K562 (cell line): ENCODE measurements at regions not wholly inside any gene's neighbourhood (a gene's known extent, or its start where the extent isn't known, plus 50 kb on each side); places are given as distances from the start of the nearest gene placed in this dataset. TPM values are rescaled to one million over a fixed set of nuclear protein-coding genes. Genes with fewer than 3 reads are reported as not detected.

Experiments used
- ATAC-seq: fragments of 200-7000 bp; cut with Tn5 transposase; 3 replicates; pipeline ENCODE4 v1.9.1; 2020; ENCODE audit warnings: moderate library complexity
- BruUV-seq: library from RNA; stranded (reverse); fragments of 400-500 nt; replicated peaks from 2 replicates; lab custom pipeline; 2021; lab: Mats Ljungman, UMichigan
- CTCF ChIA-PET: fragments of 300-600 bp; formaldehyde crosslinking; extraction: SDS; loops from one replicate; lab custom pipeline; 2021; ENCODE audit warnings: low intra/inter-chr PET ratio; lab: Yijun Ruan, JAX
- POLR2A ChIA-PET: fragments of 300-600, 350-650 bp; sonication (Branson Sonifier 250); formaldehyde crosslinking; extraction: SDS; loops from one replicate; lab custom pipeline; 2021; ENCODE audit warnings: antibody characterized with exemption, inconsistent platforms; lab: Yijun Ruan, JAX
- DNase-seq, 4 experiments: peaks; one replicate each; pipeline versions ENCODE4 v3.0.0 to v3.0.0-alpha.2; 2011 to 2018; ENCODE audit warnings: low spot score in 3 of 4, mixed read lengths in 3 of 4; ENCODE audit errors: extremely low read depth in 1 of 4
- FAIRE-seq: peaks from 2 replicates; lab custom pipeline; 2011; peaks lifted over from hg19 to GRCh38; lab: Jason Lieb, UNC
- H2AFZ ChIP-seq: 2 replicates; pipeline ENCODE4 v1.6.0; 2011; ENCODE audit warnings: low read depth, low read length, control low read depth, inconsistent platforms
- H3K27ac ChIP-seq: fragments of 200-600 bp; 3 replicates; pipeline ENCODE4 v1.8.0; 2011; ENCODE audit warnings: low read depth, mild to moderate bottlenecking, control low read depth, inconsistent platforms, low read length, moderate library complexity, mixed read lengths; ENCODE audit errors: extremely low read depth
- H3K27me3 ChIP-seq, 2 experiments: fragments of 300-600 bp in 1 of 2; 2 replicates in 1 of 2; 3 replicates in 1 of 2; pipeline versions ENCODE4 v1.6.0 to v1.8.0; 2011; ENCODE audit warnings: inconsistent platforms in 2 of 2, low read length in 2 of 2, mild to moderate bottlenecking in 1 of 2, mixed read lengths in 1 of 2, moderate library complexity in 1 of 2; ENCODE audit not compliant: control insufficient read depth in 2 of 2, insufficient read depth in 2 of 2
- H3K36me3 ChIP-seq: fragments of 300-600 bp; 3 replicates; pipeline ENCODE4 v1.8.0; 2011; ENCODE audit warnings: mild to moderate bottlenecking, low read length, inconsistent platforms; ENCODE audit not compliant: control insufficient read depth, insufficient read depth
- H3K4me1 ChIP-seq, 2 experiments: fragments of 200-600 bp in 1 of 2; replicated peaks in 1 of 2; 2 replicates in 1 of 2; 3 replicates in 1 of 2; pipeline versions ENCODE4 v1.5.1 to v1.8.0; 2011; ENCODE audit warnings: inconsistent platforms in 2 of 2, low read length in 2 of 2, mild to moderate bottlenecking in 1 of 2, mixed read lengths in 1 of 2, moderate library complexity in 1 of 2; ENCODE audit not compliant: control insufficient read depth in 2 of 2, insufficient read depth in 2 of 2
- H3K4me2 ChIP-seq: 2 replicates; pipeline ENCODE4 v1.6.1; 2011; ENCODE audit warnings: low read length, control low read depth, inconsistent platforms, mixed read lengths; ENCODE audit not compliant: insufficient read depth
- H3K4me3 ChIP-seq: fragments of 200-600 bp; sonication (generic), shearing (Covaris generic); 2 replicates; pipeline ENCODE4 v1.5.1; 2016; ENCODE audit warnings: control low read depth, inconsistent platforms
- H3K79me2 ChIP-seq: fragments of 200-600 bp; 3 replicates; pipeline ENCODE4 v1.8.0; 2011; ENCODE audit warnings: low read length, inconsistent platforms; ENCODE audit not compliant: control insufficient read depth, insufficient read depth
- H3K9ac ChIP-seq, 2 experiments: 2 replicates each; pipeline versions ENCODE4 v1.6.0 to v1.6.1; 2011; ENCODE audit warnings: low read depth in 2 of 2, low read length in 2 of 2, control low read depth in 1 of 2, inconsistent platforms in 1 of 2, mild to moderate bottlenecking in 1 of 2, mixed read lengths in 1 of 2; ENCODE audit not compliant: insufficient read depth in 1 of 2
- H3K9me1 ChIP-seq: one replicate; pipeline ENCODE4 v1.6.0; 2011; ENCODE audit warnings: inconsistent platforms, mild to moderate bottlenecking, low read length, moderate library complexity; ENCODE audit not compliant: control insufficient read depth, insufficient read depth
- H3K9me3 ChIP-seq: replicated peaks from 2 replicates; pipeline ENCODE4 v1.5.1; 2011; ENCODE audit warnings: low read depth, low read length, inconsistent platforms; ENCODE audit not compliant: control insufficient read depth, insufficient read depth
- H4K20me1 ChIP-seq: replicated peaks from 2 replicates; pipeline ENCODE4 v1.6.1; 2011; ENCODE audit warnings: low read length, inconsistent platforms, mixed read lengths; ENCODE audit not compliant: control insufficient read depth, insufficient read depth
- GTF2E2 ChIP-seq: fragments of 200-800 bp; sonication (Bioruptor generic); IDR thresholded peaks from 2 replicates; pipeline ENCODE4 v1.6.1; 2016; ENCODE audit warnings: missing genetic modification characterization, missing compliant biosample characterization
- TAF1 ChIP-seq: IDR thresholded peaks from 2 replicates; pipeline ENCODE4 v1.6.1; 2011; ENCODE audit warnings: mild to moderate bottlenecking, low read length, moderate library complexity; ENCODE audit not compliant: insufficient read depth, control insufficient read depth, severe bottlenecking; ENCODE audit errors: extremely low read depth
- USF2 ChIP-seq: sonication (generic); formaldehyde crosslinking; IDR thresholded peaks from 2 replicates; pipeline ENCODE4 v1.5.0; 2020; ENCODE audit warnings: missing genetic modification reagents
- WGBS: fragments of 100-300 bp; shearing (Covaris generic); methylation state at CpG from one replicate; pipeline ENCODE4 v1.1.6; 2016; ENCODE audit warnings: low coverage, mixed read lengths; ENCODE audit not compliant: insufficient coverage; ENCODE audit errors: missing lambda C conversion rate; 5-methylcytosine and 5-hydroxymethylcytosine counted together
- in situ Hi-C: fragments of 300-500 bp; cut with MboI; formaldehyde crosslinking; loops from 4 replicates; pipeline ENCODE4 v1.15.0; 2018; ENCODE audit warnings: inconsistent platforms, mixed read lengths
- intact Hi-C: fragments of 100-400 bp; cut with micrococcal nuclease; formaldehyde crosslinking; loops from 2 replicates; pipeline ENCODE4 v1.14.2; 2022
- microRNA counts: library from miRNA; unstranded; fragments of <30 nt; microRNA quantifications from one replicate; lab custom pipeline; 2016
- microRNA-seq: library from miRNA; unstranded; fragments of <30 nt; microRNA quantifications from one replicate; pipeline ENCODE4, GENCODE V29; 2018; ENCODE audit warnings: borderline microRNAs expressed
- small RNA-seq: library from RNA; depleted of rRNA; stranded (forward); fragments of <200 nt; gene quantifications from one replicate; pipeline ENCODE3, GENCODE V24; 2014

GRCh38 chr7:131276748-131277147 lies 50.9 kb upstream of the MKLN1 start:
- 0 out of 2 replicates have a peak, but pooled peaks have one; percentile 32 for TF ChIP-seq USF2 (CRISPR knock-in tag)
- no peak for TF ChIP-seq TAF1
- no peak for TF ChIP-seq GTF2E2
- H2AFZ ChIP-seq: no peak overlapping the region
- BruUV-seq: no TSS peak
- no peak overlapping the region for H3K9ac ChIP-seq
- ChIA-PET POLR2A (interaction anchor here (0.9 kb wide), 1 partner anchor 8 kb away, joined by 7 read pairs; no protein-coding TSS in a partner anchor), CTCF (no interaction called here)
- in situ Hi-C loops (no loop called here), intact Hi-C loops (no loop called here)
- H3K4me1 ChIP-seq: no peaks in the 10 kb centered on the region
- H3K9me3 ChIP-seq: no peaks in the 10 kb centered on the region
- no peaks in the 10 kb centered on the region for H4K20me1 ChIP-seq
- peak; percentile 25; the same call in 1 of the 3 replicates for ATAC-seq
- no peaks in the 10 kb centered on the region for H3K9me1 ChIP-seq
- no peaks in the 10 kb centered on the region for H3K79me2 ChIP-seq
- no peak overlapping the region for H3K27ac ChIP-seq
- no peak overlapping the region for H3K4me3 ChIP-seq
- DNase-seq: no peak
- no peak for FAIRE-seq
- H3K36me3 ChIP-seq: no peaks in the 10 kb centered on the region
- WGBS: 5% methylated on average over 2 of the region's 2 CpGs
- H3K27me3 ChIP-seq: peaks cover 5 to 14% of the 10 kb centered on the region in 2 experiments; a peak in 4 of 5 replicates
- H3K4me2 ChIP-seq: no peak overlapping the region

MicroRNAs in the stretch of these regions (microRNA counts, 767-probe panel; counts per million panel counts)
- 4,875 counts per million, percentile 88 among the panel's probes with 10 or more counts for microRNA hsa-miR-29a-3p (lab: Ali Mortazavi, UCI)

Small RNA genes in the stretch of these regions (microRNA-seq; reads per million reads assigned to microRNA genes)
- 273 reads per million, percentile 86 among the genes with 10 or more reads in this experiment for gene MIR29A

Small RNA genes in the stretch of these regions (small RNA-seq; reads per million reads assigned to genes)
- gene AC016831.3 (not detected), gene RNU6-1010P (not detected)
